Retinal pigment epithelial cell (primary cell): ENCODE measurements at regions not wholly inside any gene's neighbourhood (a gene's known extent, or its start where the extent isn't known, plus 50 kb on each side); places are given as distances from the start of the nearest gene placed in this dataset.

Experiments used
- DNase-seq: peaks from one replicate; pipeline ENCODE4 v3.0.0-alpha.2; 2010; ENCODE audit warnings: low read depth
- H3K4me3 ChIP-seq: 2 replicates; pipeline ENCODE4 v1.5.1; 2011; ENCODE audit warnings: mild to moderate bottlenecking, low read length, control low read depth, moderate library complexity
- CTCF ChIP-seq: conservative IDR thresholded peaks from 2 replicates; pipeline ENCODE4 v1.5.1; 2011; ENCODE audit warnings: low read depth, low read length, control low read depth, inconsistent platforms

DNA sequence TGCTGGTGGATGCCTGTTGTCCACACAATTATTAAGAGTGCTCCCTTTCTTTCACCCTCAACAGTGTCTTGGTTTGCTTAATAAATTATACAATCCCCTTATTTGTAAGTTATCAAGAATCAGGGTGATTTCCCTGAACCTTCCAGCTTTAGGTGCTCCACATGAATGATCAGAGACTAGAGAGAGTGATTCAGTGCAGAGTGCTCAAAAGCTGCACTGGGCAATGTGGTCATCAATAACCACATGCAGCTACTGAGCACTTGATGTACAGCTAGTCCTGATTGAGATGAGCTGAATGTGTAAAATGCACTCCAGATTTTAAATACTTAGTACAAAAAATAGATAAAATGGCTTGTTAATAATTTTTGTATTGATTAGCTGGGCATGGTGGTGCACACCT is 76.8 kb upstream of the TRIO start:
- no peak for TF ChIP-seq CTCF
- H3K4me3 ChIP-seq, result no peak overlapping the region
- DNase-seq, result no peak

DNA sequence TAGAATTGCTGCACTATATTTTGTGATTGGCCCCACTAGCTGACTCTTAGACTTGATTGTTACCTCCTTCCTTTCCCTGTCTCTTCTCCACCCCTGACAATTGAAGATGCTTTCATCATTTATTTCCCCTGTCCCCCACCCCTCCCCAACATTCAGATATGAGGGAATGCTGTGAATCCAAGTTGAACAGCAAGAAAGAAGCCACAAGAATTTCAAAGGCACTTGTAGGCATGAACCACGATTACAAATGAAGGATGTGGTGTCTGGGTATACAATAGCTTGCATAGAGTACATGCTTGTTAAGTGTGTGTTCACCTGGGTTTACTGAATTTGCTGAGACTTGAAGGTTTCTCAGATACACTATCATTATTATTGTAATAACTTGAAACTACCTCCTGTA is 78.3 kb upstream of the TRIO start:
- no peak for TF ChIP-seq CTCF
- H3K4me3 ChIP-seq, result no peak overlapping the region
- no peak for DNase-seq

DNA sequence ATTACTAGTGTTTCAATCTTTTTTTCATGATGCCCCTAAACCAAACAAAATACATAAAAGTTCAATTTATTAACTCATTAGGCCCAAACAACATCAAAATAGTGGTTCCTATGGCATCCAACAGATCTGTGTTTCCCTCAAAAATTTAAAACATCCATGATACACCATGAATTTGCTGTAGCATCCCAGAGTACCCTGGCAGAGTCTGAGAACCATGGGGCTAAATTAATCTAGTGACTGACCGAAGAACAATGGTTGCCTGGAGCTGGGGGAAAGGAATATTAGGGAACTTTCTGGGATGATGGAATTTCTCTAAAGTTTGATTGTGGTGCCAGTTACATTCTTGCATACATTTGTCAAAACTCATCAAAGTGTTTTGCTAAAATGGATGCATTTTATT is 79.5 kb upstream of the TRIO start:
- no peak for TF ChIP-seq CTCF
- no peak overlapping the region for H3K4me3 ChIP-seq
- no peak for DNase-seq

DNA sequence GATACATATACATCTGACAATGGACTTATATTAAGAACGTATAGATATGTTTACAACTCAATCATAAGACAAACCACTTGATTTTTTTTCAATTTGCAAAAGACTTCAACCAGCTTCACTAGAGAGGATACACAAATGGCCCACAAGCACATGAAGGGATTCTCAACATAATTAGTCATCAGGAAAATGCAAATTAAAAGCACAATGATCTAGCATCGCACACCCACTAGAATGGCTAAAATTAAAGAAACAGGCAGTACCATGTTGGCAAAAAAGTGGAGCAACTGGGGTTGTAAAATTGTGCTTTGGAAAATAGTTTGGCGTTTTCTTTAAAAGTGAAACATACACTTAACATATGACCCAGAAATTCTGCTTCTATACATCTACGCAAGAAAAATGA is 80.0 kb upstream of the TRIO start:
- TF ChIP-seq CTCF, result no peak
- no peak for DNase-seq
- H3K4me3 ChIP-seq, result no peak overlapping the region

- DNase-seq, result no peak
- no peak for TF ChIP-seq CTCF
- no peak overlapping the region for H3K4me3 ChIP-seq
Measured at GRCh38 chr5:14062178-14062577, 81.0 kb upstream of the TRIO start.

- H3K4me3 ChIP-seq, result no peak overlapping the region
- no peak for TF ChIP-seq CTCF
- no peak for DNase-seq
Measured at GRCh38 chr5:14061106-14061505, 82.0 kb upstream of the TRIO start.

GRCh38 chr5:14060218-14060617 is 82.9 kb upstream of the TRIO start:
- H3K4me3 ChIP-seq, result no peak overlapping the region
- no peak for DNase-seq
- TF ChIP-seq CTCF, result no peak
